ENCODE measurements at regions not wholly inside any gene's neighbourhood (a gene's known extent, or its start where the extent isn't known, plus 50 kb on each side); places are given as distances from the start of the nearest gene placed in this dataset.
"Not testable (repeated sequence)": the region's sequence is repeated elsewhere in the genome, so short reads cannot be mapped to it uniquely, and the experiment has no call there.

DNA sequence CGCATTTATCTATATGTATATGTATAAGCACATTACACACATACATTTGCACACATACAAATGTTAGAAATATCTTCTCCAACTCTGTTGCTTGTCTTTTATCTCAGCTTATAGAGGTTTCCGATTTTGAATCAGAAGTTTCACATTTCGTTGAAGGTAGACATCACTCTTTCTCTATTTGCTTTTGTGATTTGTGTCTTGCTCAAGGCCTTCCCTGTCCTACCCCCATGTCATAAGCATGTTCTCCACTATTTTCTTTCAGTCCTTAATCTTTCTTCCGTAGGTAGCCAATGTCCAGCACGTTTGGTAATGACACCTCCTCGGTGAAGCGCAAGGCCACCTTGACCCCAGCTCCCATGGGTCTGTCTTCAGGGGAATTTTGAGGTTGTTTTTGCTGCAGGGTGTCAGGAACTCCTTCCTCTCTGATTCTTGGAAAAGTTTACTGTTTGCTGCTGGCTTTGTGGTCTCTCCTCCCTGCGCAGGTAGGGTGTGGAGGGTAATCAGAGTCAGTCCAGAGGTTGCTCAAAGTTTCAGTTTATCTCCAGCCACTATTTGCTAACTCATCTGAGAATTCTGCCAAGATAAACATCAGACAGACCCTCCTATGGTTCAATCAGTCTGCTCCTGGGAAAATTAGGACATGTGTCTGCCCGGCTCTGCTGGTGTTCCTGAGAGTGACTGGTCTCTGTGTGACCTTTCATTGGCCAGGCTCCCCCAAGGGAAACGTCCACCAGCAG lies 171.7 kb downstream of the BCL2L11 start:
- not testable (repeated sequence) for H3K9ac ChIP-seq (ENCODE audit: low read length); H3K4me1 ChIP-seq (ENCODE audit: control insufficient read depth, insufficient read depth, low read length); H3K36me3 ChIP-seq (ENCODE audit: control insufficient read depth, insufficient read depth, low read length, severe bottlenecking); H3K9me3 ChIP-seq (ENCODE audit: control insufficient read depth, low read length); H3K27me3 ChIP-seq (replicated peaks; ENCODE audit: control insufficient read depth, insufficient read depth, low read length); H3K4me3 ChIP-seq (ENCODE audit: low read length); DNase-seq (ENCODE audit: low read depth)

DNA sequence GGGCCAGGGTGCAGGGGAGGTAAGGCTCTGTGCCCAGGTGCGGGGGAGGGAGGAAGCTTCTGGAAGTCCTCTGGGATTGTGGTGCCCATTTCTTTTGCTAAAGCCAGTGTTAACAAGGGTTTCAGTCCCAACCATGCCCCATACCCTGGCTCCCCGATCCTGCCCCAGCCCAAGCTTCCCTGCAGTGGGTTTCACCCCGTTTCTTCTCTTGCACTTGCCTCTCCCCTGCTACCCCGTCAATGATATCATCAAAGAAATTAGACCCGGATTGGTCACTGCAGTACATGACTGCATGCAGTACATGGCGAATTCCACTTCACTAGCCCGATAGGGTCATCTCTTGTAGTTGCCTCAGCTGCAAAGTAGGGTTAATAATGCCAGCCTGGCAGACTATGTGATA lies 174.0 kb downstream of the BCL2L11 start:
- not testable (repeated sequence) for H3K27me3 ChIP-seq (replicated peaks; ENCODE audit: control insufficient read depth, insufficient read depth, low read length); H3K9me3 ChIP-seq (ENCODE audit: control insufficient read depth, low read length); H3K4me1 ChIP-seq (ENCODE audit: control insufficient read depth, insufficient read depth, low read length); H3K36me3 ChIP-seq (ENCODE audit: control insufficient read depth, insufficient read depth, low read length, severe bottlenecking); H3K4me3 ChIP-seq (ENCODE audit: low read length); DNase-seq (ENCODE audit: low read depth); H3K9ac ChIP-seq (ENCODE audit: low read length)

DNA sequence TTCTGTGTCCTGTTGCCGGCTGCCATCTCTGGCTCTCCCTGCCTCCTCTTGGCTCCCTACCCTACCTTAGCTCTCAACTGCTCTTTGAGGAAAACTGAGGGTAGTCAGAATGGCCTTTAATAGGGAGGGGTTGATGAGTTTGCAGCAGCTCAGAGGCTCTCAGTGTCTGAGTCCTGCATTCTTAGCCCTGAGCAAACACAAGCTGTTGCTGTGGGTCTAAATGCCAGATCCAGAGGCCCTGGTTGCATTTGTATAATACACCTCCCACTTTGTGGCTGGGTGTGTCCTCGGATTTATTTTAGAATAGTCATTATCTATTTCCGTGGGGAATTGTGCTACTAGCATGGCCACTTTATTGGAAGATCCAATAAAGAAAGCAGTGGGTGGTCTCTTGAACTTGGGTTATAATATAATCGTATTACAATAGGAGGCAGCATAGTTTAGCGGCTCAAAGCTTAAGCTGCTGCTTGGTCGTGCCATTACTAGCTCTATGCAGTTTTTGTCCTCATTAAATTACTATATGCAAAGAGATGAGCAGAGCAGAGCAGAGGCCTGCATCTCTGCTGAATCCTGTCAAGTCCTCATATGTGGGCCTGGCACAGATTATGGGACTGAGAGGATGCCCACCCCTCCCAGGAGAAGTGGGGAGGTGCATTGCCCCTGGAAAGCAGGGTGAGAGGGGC lies 175.5 kb downstream of the BCL2L11 start:
- not testable (repeated sequence) for H3K27me3 ChIP-seq (replicated peaks; ENCODE audit: control insufficient read depth, insufficient read depth, low read length); H3K9ac ChIP-seq (ENCODE audit: low read length); H3K36me3 ChIP-seq (ENCODE audit: control insufficient read depth, insufficient read depth, low read length, severe bottlenecking); H3K9me3 ChIP-seq (ENCODE audit: control insufficient read depth, low read length); H3K4me3 ChIP-seq (ENCODE audit: low read length); H3K4me1 ChIP-seq (ENCODE audit: control insufficient read depth, insufficient read depth, low read length); DNase-seq (ENCODE audit: low read depth)

DNA sequence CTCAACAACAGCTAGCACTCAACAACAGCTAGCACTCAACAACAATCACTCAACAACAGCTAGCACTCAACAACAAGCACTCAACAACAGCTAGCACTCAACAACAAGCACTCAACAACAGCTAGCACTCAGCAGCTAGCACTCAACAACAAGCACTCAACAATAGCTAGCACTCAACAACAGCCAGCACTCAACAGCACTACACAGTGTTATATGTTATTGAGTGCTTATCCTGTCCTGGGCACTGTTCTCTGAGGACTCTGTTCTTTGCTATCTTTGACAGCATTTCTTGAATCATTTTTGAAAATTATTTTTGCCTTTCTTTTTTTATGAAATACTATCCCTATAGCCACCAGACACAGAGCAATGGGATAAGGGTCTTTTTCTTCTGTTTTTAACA lies 176.4 kb downstream of the BCL2L11 start:
- not testable (repeated sequence) for DNase-seq (ENCODE audit: low read depth); H3K9ac ChIP-seq (ENCODE audit: low read length); H3K27me3 ChIP-seq (replicated peaks; ENCODE audit: control insufficient read depth, insufficient read depth, low read length); H3K36me3 ChIP-seq (ENCODE audit: control insufficient read depth, insufficient read depth, low read length, severe bottlenecking); H3K4me3 ChIP-seq (ENCODE audit: low read length); H3K4me1 ChIP-seq (ENCODE audit: control insufficient read depth, insufficient read depth, low read length); H3K9me3 ChIP-seq (ENCODE audit: control insufficient read depth, low read length)

DNA sequence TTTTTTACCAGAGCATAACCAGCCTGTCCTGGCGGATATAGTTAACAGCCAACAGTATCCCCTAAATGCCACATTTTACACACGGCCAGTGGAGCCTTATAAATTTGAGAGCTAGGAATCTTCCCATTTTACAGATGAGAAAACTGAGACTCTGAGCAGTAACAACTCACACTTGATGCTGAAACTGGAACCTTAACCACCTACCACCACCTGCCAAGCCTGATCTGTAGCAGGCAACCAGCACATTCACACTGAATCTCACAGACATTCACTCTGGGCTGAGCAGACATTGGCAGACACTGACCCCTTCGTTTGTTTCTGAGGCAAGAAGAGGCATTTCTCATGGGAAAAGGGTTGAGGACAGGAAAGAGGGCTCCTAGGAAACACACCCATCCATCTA lies 178.2 kb downstream of the BCL2L11 start:
- not testable (repeated sequence) for H3K4me3 ChIP-seq (ENCODE audit: low read length); H3K36me3 ChIP-seq (ENCODE audit: control insufficient read depth, insufficient read depth, low read length, severe bottlenecking); H3K9ac ChIP-seq (ENCODE audit: low read length); DNase-seq (ENCODE audit: low read depth); H3K4me1 ChIP-seq (ENCODE audit: control insufficient read depth, insufficient read depth, low read length); H3K27me3 ChIP-seq (replicated peaks; ENCODE audit: control insufficient read depth, insufficient read depth, low read length); H3K9me3 ChIP-seq (ENCODE audit: control insufficient read depth, low read length)

DNA sequence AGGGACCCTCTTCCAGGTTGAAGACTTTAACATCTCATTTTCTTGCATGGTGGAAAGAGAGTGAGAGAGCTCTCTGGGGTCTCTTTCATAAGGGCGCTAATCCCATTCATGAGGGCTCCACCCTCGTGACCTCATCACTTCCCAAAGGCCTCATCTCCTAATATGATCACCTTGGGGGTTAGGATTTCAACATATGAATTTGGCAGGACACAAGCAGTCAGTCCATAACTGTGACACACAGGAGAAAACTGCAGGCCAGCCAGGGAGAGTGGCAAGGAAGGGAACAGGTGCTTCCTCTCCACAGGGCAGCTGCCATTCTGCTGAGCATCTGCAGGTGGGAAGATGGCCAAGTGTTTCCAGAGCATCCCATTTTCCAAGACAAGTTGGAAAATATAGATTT lies 178.9 kb downstream of the BCL2L11 start:
- H3K4me3 ChIP-seq (ENCODE audit: low read length); H3K9ac ChIP-seq (ENCODE audit: low read length); DNase-seq (ENCODE audit: low read depth); H3K36me3 ChIP-seq (ENCODE audit: control insufficient read depth, insufficient read depth, low read length, severe bottlenecking); H3K4me1 ChIP-seq (ENCODE audit: control insufficient read depth, insufficient read depth, low read length); H3K27me3 ChIP-seq (replicated peaks; ENCODE audit: control insufficient read depth, insufficient read depth, low read length); H3K9me3 ChIP-seq (ENCODE audit: control insufficient read depth, low read length): not testable (repeated sequence)

DNA sequence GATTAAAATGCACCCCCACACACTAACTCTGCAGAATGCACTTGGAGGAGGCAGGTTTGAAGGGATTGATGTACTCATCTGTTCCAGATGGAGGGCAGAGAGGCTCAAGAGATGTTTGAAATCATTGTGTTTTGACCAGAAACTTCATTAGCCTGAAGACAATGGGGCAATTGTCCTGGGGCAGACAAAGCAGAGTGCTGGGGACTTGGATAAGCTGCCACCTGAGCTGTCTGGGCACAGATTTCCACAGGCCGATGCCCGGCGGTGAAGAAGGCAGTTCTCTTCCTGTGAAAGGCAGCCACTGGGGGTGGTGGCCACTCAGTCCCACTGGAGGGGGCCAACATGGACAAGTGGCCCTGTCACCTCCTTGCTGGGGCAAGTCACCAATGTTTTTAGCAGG lies 181.0 kb downstream of the BCL2L11 start:
- DNase-seq (ENCODE audit: low read depth); H3K4me3 ChIP-seq (ENCODE audit: low read length); H3K9me3 ChIP-seq (ENCODE audit: control insufficient read depth, low read length); H3K27me3 ChIP-seq (replicated peaks; ENCODE audit: control insufficient read depth, insufficient read depth, low read length); H3K9ac ChIP-seq (ENCODE audit: low read length); H3K36me3 ChIP-seq (ENCODE audit: control insufficient read depth, insufficient read depth, low read length, severe bottlenecking); H3K4me1 ChIP-seq (ENCODE audit: control insufficient read depth, insufficient read depth, low read length): not testable (repeated sequence)

DNA sequence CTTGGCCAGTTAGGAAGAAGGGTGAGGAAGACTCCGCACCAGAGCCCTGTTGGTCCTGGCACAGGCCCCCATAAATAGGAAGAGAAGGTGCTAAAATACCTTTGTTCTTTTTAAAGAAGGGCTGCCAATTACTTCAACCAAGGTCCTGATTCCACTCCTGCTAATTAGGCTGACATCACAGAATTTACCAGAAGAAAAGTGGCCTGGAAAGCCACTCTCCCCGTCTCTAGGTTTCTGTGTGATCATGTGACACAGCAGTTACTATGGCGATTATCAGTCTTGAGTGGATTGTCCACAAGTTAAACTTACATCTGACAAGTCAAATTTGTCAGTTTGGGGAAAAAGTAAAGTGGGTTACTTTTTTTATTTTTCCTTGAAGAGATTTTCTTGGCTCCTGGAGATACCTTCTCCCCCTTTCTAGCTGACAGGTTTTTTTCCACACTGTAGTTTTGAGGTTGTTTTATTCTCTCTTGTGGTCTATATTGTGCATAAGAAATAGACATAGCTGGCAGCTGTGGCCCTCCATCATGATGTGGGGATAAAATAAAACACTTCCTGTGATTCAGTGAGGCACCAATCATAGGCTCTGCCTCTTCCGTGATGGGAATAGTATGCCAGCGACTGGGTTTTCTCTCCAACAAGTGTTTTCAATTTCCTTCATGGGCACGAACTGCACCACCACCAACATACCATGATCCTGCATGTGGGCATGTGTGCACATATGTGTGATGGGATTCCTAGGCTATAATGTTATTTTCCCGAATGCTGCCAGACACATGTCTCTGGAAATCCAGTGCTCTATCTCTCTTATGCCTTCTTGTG lies 181.9 kb downstream of the BCL2L11 start:
- H3K27me3 ChIP-seq (replicated peaks; ENCODE audit: control insufficient read depth, insufficient read depth, low read length); H3K9me3 ChIP-seq (ENCODE audit: control insufficient read depth, low read length); H3K4me3 ChIP-seq (ENCODE audit: low read length); H3K36me3 ChIP-seq (ENCODE audit: control insufficient read depth, insufficient read depth, low read length, severe bottlenecking); H3K9ac ChIP-seq (ENCODE audit: low read length); H3K4me1 ChIP-seq (ENCODE audit: control insufficient read depth, insufficient read depth, low read length): not testable (repeated sequence)
- DNase-seq (ENCODE audit: low read depth) = peak; percentile 0

DNA sequence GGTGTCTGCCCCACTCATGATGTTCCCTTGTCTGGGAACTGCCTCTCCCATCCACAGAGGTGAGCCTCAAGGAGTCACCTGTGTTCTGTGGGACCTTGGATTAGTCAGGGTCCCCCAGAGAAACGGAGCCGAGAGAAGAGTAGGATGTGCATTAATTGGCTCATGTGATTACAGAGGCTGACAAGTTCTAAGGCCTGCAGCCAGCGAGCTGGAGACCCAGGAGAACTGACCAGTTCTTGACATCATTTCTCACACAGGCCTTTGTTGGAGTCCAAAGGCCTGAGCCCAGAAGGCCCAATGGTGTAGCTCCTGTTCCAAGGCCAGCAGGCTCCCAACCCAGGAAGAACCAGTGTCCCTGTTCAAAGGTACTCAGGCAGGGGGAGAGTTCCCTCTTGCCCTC lies 186.6 kb downstream of the BCL2L11 start:
- H3K27me3 ChIP-seq (replicated peaks; ENCODE audit: control insufficient read depth, insufficient read depth, low read length); H3K36me3 ChIP-seq (ENCODE audit: control insufficient read depth, insufficient read depth, low read length, severe bottlenecking); DNase-seq (ENCODE audit: low read depth); H3K4me3 ChIP-seq (ENCODE audit: low read length); H3K9ac ChIP-seq (ENCODE audit: low read length); H3K9me3 ChIP-seq (ENCODE audit: control insufficient read depth, low read length); H3K4me1 ChIP-seq (ENCODE audit: control insufficient read depth, insufficient read depth, low read length): not testable (repeated sequence)

DNA sequence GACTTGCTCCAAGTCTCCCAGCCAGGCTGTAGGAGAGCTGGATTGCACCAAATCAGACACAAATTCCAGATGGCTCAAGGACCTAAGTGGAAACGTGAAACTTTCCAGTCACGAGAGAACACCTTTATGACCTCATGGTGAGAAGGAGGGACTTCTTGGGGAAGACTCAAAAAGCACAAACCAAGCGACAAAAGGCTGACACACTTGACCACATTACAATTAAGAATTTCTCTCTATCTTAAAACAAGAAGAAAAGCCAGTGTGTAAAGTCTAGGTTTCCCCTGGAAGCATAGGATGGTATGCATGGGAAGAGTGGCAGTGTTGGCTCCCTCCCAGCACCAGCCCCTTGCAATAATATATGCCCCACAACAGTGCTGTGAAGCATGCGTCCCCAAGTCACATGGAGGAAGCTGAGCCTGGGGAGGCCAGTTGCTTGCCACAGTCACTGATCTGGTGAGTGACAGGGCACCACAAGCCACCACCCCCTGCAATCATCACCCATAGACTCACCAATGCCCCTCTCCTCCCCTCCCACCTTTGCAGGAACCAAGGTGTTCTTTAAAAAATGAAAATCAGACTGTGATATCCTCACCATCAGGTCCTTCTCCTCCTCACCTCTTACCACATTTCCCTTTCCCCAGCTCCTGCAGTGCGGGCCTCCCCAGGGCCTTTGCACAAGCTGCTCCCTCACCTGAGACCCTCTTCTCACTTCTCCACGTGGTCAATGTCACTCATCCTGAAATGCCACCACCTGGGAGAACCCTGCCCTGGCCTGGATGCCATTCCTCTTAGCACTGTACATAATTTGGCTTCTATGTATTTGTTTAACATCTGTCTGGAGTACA lies 188.7 kb downstream of the BCL2L11 start:
- not testable (repeated sequence) for H3K9ac ChIP-seq (ENCODE audit: low read length); DNase-seq (ENCODE audit: low read depth)

DNA sequence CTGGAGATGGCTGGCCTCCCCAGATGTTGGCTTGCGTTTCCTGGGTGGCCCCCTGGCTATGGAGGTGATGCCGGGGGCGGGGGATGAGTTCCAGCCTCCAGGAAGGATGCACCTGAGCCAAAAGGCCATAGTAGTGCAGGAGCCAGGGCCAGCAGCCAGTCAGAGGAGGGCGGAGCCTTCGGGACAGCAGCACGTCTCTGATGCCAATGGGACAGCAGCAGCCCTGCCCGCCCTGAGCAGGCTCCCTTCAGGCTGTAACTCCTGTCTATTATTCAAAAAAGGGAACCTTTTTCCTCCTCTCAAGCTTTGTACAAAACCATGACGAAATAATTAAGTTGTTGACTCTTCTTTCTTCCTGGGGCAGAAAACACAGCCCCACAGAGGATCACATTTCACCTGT lies 189.7 kb downstream of the BCL2L11 start:
- H3K4me1 ChIP-seq (ENCODE audit: control insufficient read depth, insufficient read depth, low read length); H3K4me3 ChIP-seq (ENCODE audit: low read length); DNase-seq (ENCODE audit: low read depth); H3K27me3 ChIP-seq (replicated peaks; ENCODE audit: control insufficient read depth, insufficient read depth, low read length); H3K9ac ChIP-seq (ENCODE audit: low read length); H3K9me3 ChIP-seq (ENCODE audit: control insufficient read depth, low read length); H3K36me3 ChIP-seq (ENCODE audit: control insufficient read depth, insufficient read depth, low read length, severe bottlenecking): not testable (repeated sequence)

More for the DNA sequence above, 188.7 kb downstream of the BCL2L11 start:
- H3K4me3 ChIP-seq (ENCODE audit: low read length); H3K27me3 ChIP-seq (replicated peaks; ENCODE audit: control insufficient read depth, insufficient read depth, low read length); H3K36me3 ChIP-seq (ENCODE audit: control insufficient read depth, insufficient read depth, low read length, severe bottlenecking); H3K4me1 ChIP-seq (ENCODE audit: control insufficient read depth, insufficient read depth, low read length); H3K9me3 ChIP-seq (ENCODE audit: control insufficient read depth, low read length): not testable (repeated sequence)

All from adipocyte (in vitro differentiated cells).